Lower leg skin (tissue), 4 donors: ENCODE measurements at regions not wholly inside any gene's neighbourhood (a gene's known extent, or its start where the extent isn't known, plus 50 kb on each side); places are given as distances from the start of the nearest gene placed in this dataset.
"Not testable (repeated sequence)": the region's sequence is repeated elsewhere in the genome, so short reads cannot be mapped to it uniquely, and the experiment has no call there.

Experiments
- DNase-seq, 2 donors: peaks; one replicate each; pipeline ENCODE4 v3.0.0-alpha.2; 2019; ENCODE audit warnings: low spot score in 2 of 2
- H3K4me3 ChIP-seq: fragments of 200-600 bp; sonication (generic); 2 replicates; pipeline ENCODE4 v1.5.1; 2017; ENCODE audit warnings: mild to moderate bottlenecking, low read depth; ENCODE audit not compliant: poor library complexity, severe bottlenecking
- POLR2A ChIP-seq, 2 donors: fragments of 450-650 bp; IDR thresholded peaks; one replicate each; pipeline ENCODE4 v1.6.1; 2016 to 2017; ENCODE audit warnings: antibody characterized with exemption in 2 of 2, mild to moderate bottlenecking in 1 of 2, moderate library complexity in 1 of 2
- WGBS, 2 donors: methylation state at CpG; one replicate each; pipeline ENCODE4 v1.1.5; 2018; 5-methylcytosine and 5-hydroxymethylcytosine counted together
- intact Hi-C: fragments of 100-400 bp; cut with DNase I; formaldehyde crosslinking; loops from one replicate; pipeline ENCODE4 v1.15.0; 2023; ENCODE audit warnings: low total_unique reads
- TF ChIP-seq, protein P1 (sequence below), 3 donors: fragments of 450-650 bp; IDR thresholded peaks; one replicate each; pipeline ENCODE4 v1.5.1; 2016; ENCODE audit warnings: antibody characterized with exemption in 3 of 3, mild to moderate bottlenecking in 3 of 3, moderate library complexity in 2 of 3

- DNase-seq, intact Hi-C loops, H3K4me3 ChIP-seq: not testable (repeated sequence)
- 76 to 80% methylated on average over 2 of the region's 2 CpGs for WGBS, 2 donors
Measured at GRCh38 chr9:65421486-65421885, 136.5 kb upstream of the FOXD4L5 start.

DNA sequence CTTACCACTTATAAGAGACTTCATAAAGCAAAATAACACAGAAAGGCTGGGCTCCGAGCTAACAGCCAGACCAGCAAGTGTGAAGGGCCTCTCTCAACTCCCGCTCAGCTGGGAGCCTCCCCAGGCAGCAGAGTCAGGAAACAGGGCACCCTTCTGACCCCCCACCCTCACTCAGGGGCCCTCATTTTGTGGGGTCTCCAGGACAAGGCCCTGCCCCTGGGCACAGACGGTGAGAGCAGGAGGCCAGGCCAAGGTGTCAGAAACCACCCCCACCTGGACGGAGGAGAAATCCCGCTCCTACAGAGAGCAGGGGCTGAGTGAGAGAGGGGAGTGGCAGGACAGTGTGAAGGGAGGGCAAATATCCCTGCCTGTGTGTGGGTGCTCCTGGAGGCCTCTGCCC, 135.8 kb upstream of the FOXD4L5 start:
- no peak overlapping the region for H3K4me3 ChIP-seq
- WGBS, 2 donors = 80 to 84% methylated on average over 5 of the region's 5 CpGs
- DNase-seq = no peak
- no peak for TF ChIP-seq POLR2A (IDR thresholded peaks at IDR 0.05)
- TF ChIP-seq, protein P1, sequence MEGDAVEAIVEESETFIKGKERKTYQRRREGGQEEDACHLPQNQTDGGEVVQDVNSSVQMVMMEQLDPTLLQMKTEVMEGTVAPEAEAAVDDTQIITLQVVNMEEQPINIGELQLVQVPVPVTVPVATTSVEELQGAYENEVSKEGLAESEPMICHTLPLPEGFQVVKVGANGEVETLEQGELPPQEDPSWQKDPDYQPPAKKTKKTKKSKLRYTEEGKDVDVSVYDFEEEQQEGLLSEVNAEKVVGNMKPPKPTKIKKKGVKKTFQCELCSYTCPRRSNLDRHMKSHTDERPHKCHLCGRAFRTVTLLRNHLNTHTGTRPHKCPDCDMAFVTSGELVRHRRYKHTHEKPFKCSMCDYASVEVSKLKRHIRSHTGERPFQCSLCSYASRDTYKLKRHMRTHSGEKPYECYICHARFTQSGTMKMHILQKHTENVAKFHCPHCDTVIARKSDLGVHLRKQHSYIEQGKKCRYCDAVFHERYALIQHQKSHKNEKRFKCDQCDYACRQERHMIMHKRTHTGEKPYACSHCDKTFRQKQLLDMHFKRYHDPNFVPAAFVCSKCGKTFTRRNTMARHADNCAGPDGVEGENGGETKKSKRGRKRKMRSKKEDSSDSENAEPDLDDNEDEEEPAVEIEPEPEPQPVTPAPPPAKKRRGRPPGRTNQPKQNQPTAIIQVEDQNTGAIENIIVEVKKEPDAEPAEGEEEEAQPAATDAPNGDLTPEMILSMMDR (IDR thresholded peaks at IDR 0.05) = no peak
- intact Hi-C loops = no loop called here

DNA sequence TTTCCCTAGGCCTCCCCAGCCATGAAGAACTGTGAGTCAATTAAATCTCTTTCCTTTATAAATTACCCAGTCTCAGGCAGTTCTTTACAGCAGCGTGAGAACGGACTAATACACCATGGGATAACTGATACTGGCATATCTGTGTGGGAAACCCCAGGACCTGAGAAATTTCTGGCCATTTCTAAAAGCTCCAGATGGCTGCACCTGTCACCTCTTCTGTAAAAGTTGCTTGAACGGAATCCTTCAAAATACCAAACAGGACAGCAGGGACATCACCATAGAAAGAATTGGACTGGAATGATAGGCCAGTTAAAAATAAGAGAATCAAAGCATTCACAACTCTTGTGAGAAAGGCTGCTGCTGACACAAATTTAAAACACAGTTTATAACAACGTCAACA, 134.0 kb upstream of the FOXD4L5 start:
- intact Hi-C loops, DNase-seq, H3K4me3 ChIP-seq: not testable (repeated sequence)
- 72 to 79% methylated on average over 4 of the region's 4 CpGs for WGBS, 2 donors

DNA sequence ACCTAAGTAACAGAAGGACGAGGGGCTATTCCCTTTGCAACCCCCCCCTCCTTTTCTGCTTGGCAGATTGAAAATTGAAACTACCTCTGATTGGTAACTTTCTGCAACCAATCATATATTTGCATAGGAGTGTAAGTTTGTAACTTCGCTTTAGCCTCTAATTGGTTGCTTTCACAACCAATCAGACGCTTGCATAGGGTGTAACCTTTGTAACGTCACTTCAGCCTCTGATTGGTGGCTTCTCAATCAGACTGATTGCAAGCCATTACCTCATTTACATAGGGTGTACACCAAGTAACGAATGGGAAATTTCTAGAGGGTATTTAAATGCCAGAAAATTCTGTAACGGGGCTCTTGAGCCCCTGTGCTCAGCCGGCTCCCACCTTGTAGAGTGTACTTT, 131.9 kb upstream of the FOXD4L5 start:
- DNase-seq, H3K4me3 ChIP-seq, intact Hi-C loops: not testable (repeated sequence)
- WGBS, 2 donors = 58 to 63% methylated on average over 7 of the region's 7 CpGs

- DNase-seq, H3K4me3 ChIP-seq, intact Hi-C loops: not testable (repeated sequence)
- 48 to 54% methylated on average over 4 of the region's 4 CpGs for WGBS, 2 donors
Measured at GRCh38 chr9:65414249-65414648, 129.2 kb upstream of the FOXD4L5 start.

DNA sequence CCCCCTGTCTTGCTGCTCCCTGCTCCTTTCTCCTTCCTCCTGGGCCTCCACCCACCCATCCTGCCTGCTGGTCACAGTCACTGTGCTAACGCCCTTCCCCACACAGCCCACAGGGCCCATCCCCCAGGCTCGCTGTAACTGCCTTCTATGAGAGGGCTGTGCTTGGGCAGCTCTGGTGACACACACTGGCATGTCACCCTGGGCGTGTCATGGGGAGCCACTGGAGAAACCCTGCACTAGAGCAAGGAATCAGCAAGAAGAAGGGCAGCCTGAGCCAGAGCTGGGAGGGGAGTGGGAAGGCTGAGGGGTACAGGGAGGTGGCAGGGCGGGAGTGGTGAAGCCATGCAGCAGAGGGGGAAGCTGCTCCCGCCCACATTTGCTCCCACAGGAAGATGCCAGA, 128.4 kb upstream of the FOXD4L5 start:
- DNase-seq, H3K4me3 ChIP-seq, intact Hi-C loops: not testable (repeated sequence)
- 59 to 73% methylated on average over 5 of the region's 5 CpGs for WGBS, 2 donors

DNA sequence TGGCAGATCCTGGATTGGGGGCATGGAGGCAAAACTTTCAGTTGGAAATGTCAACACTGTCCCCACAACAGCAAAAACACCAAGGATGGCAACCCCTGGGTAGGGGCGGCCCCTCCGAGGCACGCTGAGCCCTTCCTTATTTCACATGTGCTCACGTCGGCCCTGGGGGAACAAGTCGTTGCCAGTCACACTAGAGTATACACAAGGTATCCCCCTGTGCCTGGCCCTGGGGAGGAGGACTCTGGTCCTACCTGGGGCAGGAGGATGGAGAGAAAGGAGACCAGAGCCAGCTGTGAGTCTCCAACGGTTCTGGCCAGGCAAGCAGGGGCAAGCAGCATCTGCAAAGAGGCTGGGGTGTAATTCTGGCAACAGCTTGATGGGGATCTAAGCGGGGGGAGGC, 126.9 kb upstream of the FOXD4L5 start:
- intact Hi-C loops = no loop called here

GRCh38 chr9:65411336-65411735, 126.3 kb upstream of the FOXD4L5 start:
- no peak overlapping the region for H3K4me3 ChIP-seq
- intact Hi-C loops = no loop called here
- DNase-seq = no peak
- WGBS, 2 donors = 78 to 91% methylated on average over 9 of the region's 9 CpGs
- TF ChIP-seq POLR2A (IDR thresholded peaks at IDR 0.05) = no peak
- TF ChIP-seq, protein P1 (IDR thresholded peaks at IDR 0.05) = no peak

More for the DNA sequence above, 126.9 kb upstream of the FOXD4L5 start:
- TF ChIP-seq POLR2A (IDR thresholded peaks at IDR 0.05) = no peak
- TF ChIP-seq, protein P1 (IDR thresholded peaks at IDR 0.05) = no peak
- WGBS, 2 donors = 83 to 84% methylated on average over 8 of the region's 8 CpGs
- no peak overlapping the region for H3K4me3 ChIP-seq
- no peak for DNase-seq

DNA sequence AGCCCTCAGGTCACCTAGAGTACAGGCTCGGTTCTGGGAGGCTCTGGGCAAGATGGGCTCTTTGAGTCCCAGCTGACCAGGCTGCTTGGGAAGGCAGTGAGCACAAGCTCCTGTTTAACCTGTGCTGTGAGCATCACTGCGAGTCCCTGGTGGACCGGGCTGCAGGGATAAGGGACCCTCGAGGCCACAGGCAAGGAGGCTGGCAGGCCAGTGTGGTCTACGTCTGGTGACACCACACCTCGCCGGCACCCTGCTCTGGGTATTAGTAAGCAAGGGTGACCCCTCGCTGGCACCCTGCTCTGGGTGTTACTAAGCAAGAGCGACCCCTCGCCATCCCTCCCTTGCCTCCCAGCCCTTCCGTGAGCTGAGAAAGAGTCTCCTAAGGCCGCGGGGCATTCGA, 125.9 kb upstream of the FOXD4L5 start:
- intact Hi-C loops = no loop called here
- no peak for DNase-seq
- no peak overlapping the region for H3K4me3 ChIP-seq
- no peak for TF ChIP-seq POLR2A (IDR thresholded peaks at IDR 0.05)
- TF ChIP-seq, protein P1 (IDR thresholded peaks at IDR 0.05) = no peak
- WGBS, 2 donors = 72 to 74% methylated on average over 11 to 14 of the region's 14 CpGs
